Hepatocyte (in vitro differentiated cells): ENCODE measurements at regions not wholly inside any gene's neighbourhood (a gene's known extent, or its start where the extent isn't known, plus 50 kb on each side); places are given as distances from the start of the nearest gene placed in this dataset.

Experiments used
- CTCF ChIP-seq: fragments of 200-600 bp; sonication (generic); IDR thresholded peaks from 2 replicates; pipeline ENCODE4 v1.5.1; 2016; ENCODE audit warnings: antibody characterized with exemption, mild to moderate bottlenecking; ENCODE audit not compliant: poor library complexity
- EZH2phosphoT487 ChIP-seq: fragments of 200-600 bp; sonication (generic); IDR thresholded peaks from one replicate; pipeline ENCODE4 v1.6.1; 2018; ENCODE audit warnings: antibody characterized with exemption, mild to moderate bottlenecking, low read depth, moderate library complexity; ENCODE audit not compliant: unreplicated experiment, severe bottlenecking

- TF ChIP-seq CTCF: no peak
- TF ChIP-seq EZH2phosphoT487: no peak
Observed at GRCh38 chr13:33541456-33541855, 255.9 kb upstream of the STARD13 start.
